ENCODE measurements at regions not wholly inside any gene's neighbourhood (a gene's known extent, or its start where the extent isn't known, plus 50 kb on each side); places are given as distances from the start of the nearest gene placed in this dataset.
"Not testable (repeated sequence)": the region's sequence is repeated elsewhere in the genome, so short reads cannot be mapped to it uniquely, and the experiment has no call there.

DNA sequence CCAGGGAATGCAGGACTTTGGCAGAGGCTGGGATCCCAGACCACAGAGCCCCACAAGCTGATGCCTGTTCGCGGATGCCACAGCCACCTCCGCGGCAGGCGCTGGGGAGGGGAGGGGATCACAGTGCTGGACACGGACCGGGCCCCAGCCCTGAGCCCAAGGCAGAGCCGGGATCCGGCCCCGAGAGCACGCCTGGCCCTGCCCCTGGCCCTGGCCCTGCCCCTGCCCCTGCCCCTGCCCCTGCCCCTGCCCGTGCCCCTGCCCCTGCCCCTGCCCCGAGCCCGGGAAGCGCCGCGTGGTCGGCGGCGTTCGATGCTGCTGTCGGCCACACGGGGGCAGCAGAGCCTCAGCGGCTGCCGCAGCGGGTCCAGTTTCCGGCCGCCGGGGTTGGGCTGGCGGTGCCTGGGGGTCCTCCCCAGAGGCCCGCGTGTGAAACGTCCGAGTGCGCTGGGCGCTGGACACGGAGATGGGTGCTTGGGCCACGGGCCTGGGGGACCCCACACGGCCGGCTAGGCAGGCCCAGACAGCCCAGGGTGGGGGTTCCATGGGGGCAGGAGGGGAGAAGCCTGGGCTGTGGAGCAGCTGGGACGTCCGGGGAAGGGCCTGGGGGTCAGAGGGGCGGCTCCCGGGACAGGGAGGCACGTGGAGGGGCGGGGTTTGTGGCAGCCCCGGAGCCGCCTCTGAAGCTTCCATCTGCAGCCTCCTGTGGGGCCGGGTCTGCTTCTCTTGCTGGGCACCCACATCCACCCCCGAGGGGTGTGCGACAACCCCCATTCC lies 153.8 kb downstream of the TMEM121 start:
- DNase-seq (ENCODE audit: low read depth), result not testable (repeated sequence)

DNA sequence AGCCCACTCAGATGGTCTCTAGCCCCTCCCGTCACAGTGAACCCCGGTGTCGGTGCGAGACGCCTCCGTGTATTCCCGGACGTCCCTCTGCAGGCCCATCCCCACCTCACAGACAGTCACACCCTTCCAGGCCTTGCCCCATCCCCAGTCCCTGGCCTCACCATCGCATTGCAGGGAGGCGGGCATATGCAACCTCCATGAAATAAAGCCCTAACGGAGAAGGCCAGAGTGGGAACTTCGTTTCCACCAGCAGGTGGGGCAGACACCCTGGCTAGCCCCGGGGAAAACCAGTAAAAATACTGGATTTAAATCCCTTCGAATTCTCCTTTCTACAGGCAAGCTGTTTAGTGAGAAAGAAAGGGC lies 154.3 kb downstream of the TMEM121 start:
- DNase-seq (ENCODE audit: low read depth), result not testable (repeated sequence)

DNA sequence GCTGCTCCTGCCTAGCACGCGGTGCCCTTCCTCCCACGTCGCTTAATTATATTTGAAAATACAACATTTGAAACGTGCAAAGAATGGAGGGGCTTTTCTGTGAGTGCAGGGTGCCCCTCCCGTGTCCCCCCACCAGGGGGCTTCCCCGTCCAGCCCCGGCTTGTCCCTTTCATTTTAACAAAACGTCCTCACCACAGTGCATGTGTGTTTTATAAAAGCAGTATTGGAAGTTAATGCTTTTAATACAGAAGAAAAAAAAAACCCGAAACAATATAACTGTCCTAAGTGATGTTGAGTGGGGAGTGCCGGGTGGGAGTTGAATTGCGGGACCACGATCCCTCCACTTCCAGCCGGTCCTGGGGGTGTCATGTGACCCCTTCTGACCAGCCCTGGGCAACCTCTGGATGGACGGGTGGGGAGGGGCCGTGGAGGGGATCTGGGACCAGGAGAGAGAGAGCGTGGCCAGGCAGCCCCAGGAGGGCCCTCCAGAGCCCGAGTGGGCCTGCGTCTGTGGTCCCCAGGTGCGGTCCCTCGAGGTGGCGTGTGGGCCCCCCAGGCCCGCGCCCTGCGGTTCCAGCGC lies 155.3 kb downstream of the TMEM121 start:
- DNase-seq (ENCODE audit: low read depth), result not testable (repeated sequence)

DNA sequence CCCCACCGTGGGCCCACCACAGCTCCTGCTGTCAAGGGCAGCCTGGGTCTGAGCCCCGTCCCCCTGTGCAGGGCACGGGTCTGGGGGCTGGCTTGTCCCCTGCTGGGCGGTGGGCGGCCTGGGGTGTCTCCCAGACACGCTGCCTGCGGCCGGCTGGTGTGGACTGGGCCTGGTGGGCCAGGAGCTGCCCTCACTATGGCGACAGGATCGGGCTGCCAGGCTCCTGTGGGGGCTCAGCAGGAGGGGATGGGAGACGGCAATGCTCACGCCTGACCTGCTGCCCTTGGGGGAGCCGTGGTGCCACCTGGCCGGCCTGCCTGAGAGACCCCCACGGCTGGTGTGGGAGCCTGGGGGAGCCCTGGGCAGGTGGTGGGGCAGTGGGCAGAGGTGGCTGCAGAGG lies 156.1 kb downstream of the TMEM121 start:
- not testable (repeated sequence) for DNase-seq (ENCODE audit: low read depth)

DNA sequence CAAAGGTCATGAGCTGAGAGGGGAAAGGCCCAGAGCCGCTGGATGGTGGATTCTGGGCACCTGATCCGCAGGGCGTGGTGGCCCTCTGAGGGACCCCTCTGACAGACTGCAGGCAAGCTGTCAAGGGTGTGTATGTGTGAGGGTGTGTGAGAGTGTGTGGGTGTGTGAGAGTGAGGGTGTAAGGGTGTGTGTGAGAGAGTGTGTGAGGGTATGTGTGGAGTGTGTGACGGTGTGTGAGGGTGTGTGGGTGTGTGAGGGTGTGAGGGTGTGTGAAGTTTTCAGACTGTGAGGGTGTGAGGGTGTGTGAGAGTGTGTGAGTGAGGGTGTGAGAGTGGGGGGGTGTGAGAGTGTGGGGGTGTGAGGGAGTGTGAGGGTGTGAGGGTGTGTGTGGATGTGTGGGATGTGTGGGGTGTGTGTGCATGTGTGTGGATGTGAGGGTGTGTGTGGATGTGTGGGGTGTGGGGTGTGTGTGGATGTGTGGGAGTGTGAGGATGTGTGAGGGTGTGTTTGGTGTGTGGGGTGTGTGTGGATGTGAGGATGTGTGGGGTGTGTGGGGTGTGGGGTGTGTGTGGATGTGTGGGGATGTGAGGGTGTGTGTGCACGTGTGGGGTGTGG lies 156.7 kb downstream of the TMEM121 start:
- no peak for DNase-seq (ENCODE audit: low read depth)

DNA sequence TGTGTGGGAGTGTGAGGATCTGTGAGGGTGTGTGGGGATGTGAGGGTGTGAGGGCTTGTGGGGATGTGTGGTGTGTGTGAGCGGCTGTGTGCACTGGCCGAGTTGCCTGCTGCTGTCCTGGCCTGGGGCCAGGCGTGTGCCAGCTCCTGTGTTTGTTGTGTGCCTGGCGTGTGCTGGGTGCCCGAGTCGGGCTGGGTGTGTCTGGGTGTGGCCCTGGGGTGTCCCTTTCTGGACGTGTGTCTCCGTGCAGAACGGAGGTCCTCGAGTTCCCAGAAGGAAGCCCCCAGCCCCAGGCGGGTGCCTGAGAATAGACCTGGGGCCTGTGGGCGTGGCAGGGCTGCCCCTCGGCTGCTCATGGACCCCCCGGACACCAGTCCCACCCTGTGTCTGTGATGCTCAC lies 157.7 kb downstream of the TMEM121 start:
- not testable (repeated sequence) for DNase-seq (ENCODE audit: low read depth)

DNA sequence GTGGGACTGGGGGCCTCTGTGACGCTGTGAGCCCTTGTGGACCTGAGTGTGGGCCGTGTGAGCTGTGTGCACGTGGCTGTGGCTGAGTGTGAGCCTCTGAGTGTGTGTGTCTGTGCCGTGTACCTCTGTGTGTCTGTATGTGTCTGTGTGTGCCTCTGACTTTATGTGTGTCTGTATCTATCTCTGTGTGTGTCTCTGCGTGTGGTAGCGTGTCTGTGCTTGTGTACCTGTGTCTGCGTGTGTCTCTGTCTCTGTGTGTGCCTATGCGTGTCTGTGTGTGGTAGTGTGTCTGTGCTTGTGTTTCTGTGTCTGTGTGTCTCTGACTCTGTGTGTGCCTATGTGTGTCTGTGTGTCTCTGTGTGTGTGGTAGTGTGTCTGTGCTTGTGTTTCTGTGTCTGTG lies 158.2 kb downstream of the TMEM121 start:
- not testable (repeated sequence) for DNase-seq (ENCODE audit: low read depth)

DNA sequence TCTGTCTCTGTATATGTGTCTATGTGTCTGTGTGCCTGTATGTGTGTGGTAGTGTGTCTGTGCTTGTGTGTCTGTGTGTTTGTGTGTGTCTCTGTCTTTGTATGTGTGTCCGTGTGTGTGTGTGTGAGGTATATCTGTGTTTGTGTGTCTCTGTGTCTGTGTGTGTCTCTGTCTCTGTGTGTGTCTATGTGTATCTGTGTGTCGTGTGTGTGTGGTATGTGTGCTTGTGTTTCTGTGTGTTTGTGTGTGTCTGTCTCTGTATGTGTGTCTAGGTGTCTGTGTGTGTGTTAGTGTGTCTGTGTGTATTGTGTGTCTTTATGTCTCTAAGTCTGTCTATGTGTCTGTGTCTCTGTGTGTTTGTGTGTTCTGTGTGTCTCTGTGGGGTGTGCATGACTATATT lies 158.6 kb downstream of the TMEM121 start:
- DNase-seq (ENCODE audit: low read depth), result no peak

DNA sequence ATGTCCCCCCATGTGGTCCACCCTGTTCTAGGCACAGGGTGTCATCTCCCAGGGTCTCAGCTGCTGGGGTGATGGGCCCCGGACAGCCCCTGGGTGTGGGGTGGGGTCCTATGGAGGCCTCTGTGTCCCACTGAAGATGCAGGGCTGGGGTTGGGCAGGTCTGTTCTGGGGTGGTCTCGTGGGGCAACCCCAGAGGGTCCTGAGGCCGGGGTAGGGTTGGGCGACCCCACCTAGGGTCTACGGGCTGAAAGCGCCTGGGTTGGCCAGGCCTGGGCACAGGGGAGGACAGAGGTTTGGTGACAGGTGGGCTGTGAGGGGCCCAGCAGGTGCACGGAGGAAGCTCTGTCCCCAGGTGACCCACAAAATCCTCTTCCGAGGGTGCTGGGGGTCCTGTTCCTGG lies 159.2 kb downstream of the TMEM121 start:
- not testable (repeated sequence) for DNase-seq (ENCODE audit: low read depth)

DNA sequence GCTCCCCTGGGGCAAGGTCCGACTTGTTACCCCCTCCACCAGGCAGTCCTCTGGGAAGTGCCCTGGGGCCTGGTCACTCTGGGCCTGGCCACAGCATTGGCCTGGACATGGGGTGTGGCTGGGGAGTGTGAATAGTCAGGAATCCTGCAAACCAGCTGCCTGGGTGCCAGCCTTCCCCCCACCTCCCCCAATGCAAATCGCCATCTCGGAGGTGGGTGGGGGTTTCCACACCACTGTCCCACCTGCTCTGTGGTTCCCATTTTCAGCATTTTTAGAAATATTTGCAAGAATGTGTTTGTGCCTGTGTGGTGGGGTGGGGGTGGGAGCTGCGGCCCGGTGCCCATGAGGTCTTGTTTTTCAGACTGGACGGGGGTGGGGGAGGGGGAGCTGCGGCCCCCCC lies 159.7 kb downstream of the TMEM121 start:
- not testable (repeated sequence) for DNase-seq (ENCODE audit: low read depth)

DNA sequence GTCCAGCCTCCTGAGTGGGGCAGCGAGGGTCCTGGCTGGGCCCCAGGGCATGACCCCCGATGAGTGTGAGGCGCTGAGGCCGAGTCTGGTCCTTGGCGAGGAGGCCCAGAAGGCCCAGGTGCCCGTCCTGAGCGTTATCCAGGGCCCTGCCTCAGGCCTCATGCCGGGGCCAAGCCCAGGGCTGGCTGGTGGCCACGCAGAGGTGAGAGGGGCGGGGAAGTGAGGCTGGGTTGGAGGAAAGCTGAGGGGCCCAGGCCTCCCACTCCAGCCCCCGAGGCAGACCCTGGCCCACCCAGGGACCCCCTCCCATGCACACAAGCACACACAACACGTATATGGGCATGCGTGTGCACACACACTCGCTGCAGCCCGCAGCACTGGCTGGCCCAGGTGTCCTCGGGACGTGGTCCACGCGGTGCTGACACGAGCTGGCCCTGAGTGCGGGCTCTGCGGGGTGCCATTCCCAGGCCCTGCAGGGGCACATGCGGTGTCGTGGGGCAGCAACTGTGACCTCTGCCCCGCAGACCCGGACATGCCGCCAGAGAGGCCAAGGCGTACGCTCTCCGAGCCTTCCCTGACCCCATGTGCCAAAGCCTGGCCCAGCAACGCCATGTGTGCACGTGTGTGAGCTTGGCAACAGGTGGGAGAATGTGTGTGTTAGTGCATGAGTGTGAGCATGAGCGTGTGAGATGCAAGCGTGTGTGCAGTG lies 160.2 kb downstream of the TMEM121 start:
- not testable (repeated sequence) for DNase-seq (ENCODE audit: low read depth)

DNA sequence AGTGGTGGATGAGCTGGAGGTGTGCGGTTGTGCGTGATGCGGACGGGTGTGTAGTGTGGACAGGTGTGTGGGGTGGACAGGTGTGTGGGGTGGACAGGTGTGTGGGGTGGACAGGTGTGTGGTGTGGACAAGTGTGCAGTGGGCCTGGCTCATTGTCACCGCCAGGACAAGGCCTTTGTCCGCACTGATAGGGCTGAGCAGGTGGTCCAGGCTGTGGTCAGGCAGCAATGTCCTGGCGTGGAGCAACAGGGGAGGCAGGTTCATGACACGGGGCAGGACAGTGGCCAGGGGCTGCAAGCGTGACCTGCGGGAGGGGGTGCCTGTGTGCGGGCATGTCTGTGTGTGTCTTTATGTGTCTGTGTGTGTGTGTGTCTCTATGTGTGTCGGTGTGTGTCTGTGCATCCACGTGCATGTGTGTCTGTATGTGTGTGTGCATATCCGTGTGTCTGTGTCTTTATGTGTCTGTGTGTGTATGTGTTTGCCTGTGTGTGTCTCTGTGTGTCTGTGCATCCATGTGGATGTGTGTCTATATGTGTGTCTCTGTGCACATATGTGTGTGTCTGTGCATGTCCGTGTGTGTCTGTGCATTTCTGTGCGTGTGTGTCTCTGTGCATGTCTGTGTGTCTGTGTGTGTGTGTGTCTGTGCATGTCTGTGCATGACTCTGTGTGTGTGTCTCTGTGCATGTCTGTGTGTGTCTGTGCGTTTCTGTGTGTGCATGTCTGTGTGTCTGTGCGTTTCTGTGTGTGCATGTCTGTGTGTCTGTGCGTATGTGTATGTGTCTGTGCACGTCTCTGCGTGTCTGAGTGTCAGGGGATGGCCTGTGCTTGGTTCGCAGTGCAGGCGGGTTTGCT lies 161.0 kb downstream of the TMEM121 start:
- DNase-seq (ENCODE audit: low read depth), result not testable (repeated sequence)

DNA sequence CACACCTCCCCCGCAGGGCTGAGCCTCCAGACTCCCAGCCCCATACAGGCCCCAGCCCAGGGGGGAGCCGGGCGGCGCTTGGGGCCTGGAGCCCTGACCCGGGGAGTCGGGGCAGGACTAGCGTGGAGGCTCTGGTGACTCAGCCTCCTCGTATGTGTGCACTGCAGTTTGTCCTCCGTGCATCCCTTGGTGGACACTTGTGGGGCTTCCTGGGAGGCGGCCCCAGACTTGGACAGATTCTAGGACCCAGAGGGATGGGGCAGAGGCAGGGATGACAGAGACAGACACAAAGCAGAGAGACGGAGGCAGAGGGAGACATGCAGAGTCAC lies 161.6 kb downstream of the TMEM121 start:
- DNase-seq (ENCODE audit: low read depth), result not testable (repeated sequence)

DNA sequence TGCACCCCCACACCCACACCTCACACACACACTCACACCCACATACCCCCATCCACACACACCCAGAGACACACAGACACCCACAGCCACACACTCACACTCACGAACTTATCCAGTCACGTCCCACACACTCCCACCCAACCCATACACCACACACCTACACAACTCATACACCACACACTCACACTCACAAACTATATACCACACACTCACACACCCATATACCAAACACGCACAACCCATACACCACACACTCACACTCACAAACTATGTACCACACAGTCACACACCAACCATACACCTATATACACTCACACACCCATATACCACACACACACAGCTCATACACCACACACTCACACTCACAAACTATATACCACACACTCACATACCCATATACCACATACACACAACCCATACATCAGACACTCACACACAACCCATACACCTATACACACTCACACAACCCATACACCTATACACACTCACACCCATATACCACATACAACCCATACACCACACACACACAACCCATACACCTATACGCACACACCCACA lies 162.4 kb downstream of the TMEM121 start:
- DNase-seq (ENCODE audit: low read depth), result not testable (repeated sequence)

DNA sequence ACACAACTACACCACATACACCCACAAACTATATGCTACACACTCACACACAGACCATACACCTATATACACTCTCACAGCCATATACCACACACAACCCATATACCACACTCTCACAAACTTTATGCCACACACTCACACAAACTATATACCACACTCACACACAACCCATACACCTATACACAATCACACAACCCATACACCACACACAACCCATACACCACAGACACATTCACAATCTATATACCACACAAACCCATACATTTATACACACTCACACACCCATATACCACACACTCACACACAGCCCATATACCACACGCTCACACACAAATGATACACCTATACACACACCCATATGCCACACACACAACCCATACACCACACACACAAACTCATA lies 163.3 kb downstream of the TMEM121 start:
- no peak for DNase-seq (ENCODE audit: low read depth)

DNA sequence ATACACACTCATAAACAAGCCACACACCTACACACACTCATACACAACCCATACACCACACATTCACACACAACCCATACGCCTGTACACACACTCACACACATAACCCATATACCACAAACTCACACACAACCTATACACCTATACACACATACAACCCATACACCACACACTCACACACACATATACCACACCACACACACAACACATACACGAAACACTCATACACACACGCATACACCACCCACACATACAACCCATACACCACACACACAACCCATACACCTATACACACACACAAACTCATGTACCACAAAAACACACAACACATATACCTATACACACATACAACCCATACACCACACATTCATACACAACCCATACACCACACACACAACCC lies 164.3 kb downstream of the TMEM121 start:
- no peak for DNase-seq (ENCODE audit: low read depth)

DNA sequence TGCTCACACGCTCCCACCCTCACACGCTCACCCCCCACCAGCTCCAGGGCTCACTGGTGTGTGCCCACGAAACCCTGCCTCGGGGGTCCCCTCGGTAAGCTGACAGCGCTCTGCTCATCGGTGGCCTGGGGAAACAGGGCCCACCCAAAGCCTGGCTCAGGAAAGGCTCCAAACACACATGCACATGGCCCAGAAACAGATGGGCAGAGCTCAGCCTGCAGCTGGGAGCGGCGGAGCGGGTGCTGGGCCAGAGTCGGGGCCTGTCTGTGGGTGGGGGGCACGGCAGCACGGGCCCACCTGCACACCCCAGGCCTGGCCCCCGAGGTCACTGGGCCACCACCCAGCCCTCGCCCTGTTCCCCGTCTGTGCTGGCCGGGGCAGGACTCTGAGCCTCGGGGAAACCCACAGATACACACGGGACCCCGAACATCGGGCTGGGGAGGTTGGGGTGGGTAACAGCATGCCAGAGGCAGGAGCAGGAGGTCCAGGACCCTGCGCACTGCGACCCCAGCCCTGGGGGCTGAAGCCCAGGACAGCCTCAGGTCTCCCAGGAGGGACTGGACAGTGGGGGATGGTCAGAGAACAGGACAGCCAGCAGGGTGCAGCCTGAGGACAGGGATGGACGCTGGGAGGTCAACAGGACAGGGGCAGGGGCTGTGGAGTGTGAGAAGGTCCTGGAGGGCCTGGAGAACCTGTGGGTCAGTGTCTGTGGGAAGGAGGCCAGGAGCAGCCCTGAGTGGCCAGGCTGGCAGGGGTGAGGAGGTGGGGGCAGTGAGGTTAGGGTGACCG lies 165.1 kb downstream of the TMEM121 start:
- DNase-seq (ENCODE audit: low read depth), result not testable (repeated sequence)

DNA sequence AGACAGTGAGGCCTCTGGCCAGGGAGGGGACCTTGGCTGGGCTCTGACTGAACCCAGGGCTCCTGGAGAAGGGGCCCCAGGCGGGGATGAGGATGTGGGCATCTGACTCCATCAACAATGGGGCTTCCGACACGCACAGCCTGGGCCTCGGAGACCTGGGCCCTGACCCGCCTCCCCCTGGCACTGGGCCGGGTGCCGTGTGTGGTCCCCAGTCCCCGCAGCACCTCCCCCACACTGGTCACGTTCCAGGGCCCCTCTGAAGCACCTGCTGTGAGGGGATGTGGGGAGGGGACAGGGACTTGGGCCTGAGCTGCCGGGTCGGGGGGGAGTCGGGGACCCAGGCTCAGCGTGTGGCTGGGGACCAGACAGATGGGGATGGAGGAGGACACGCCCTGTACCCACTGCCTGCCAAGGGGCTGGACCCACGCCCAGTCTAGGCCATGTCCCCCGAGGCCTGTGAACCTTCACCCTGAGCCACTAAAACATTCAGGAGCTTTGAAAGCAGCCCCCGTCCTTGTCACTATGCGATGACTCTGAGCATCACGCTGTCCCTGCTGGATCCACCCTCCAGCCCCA lies 165.8 kb downstream of the TMEM121 start:
- not testable (repeated sequence) for DNase-seq (ENCODE audit: low read depth)

DNA sequence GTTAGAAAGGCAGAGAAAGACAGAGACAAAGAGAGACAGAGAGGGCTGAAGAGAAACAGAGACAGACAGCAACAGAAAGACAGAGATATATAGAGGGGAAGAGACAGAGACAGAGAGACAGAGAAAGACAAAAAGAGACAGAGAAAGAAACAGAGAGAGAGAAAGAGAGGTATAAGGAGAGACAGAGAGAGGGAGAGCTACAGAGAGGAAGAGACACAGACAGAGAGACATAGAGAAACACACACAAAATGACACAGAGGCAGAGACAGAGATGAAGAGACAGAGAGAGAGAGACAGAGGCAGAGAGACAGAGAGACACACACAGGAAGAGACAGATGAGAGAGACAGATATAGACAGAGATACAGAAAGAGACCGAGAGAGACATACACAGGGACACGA lies 168.6 kb downstream of the TMEM121 start:
- DNase-seq (ENCODE audit: low read depth), result no peak

DNA sequence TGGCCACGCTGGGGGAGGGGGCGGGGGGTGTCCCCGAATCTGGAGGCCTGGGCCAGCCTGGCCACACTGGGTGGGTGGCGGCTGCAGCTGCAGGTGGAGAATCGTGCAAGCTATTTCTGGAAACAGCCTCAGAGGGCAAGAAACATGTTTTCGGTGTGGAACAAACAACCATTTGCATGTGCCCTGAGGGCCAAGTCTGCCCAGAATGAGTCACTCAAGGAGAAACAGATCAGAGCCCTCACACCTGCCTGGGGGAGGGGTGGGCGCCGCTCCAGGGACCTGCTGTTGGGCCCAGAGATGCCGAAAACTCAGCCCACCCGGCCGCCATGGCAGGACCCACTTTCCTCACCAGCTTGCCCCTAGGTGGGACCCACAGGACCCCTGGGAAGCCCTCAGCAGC lies 170.0 kb downstream of the TMEM121 start:
- DNase-seq (ENCODE audit: low read depth), result not testable (repeated sequence)
